ENCODE measurements at regions not wholly inside any gene's neighbourhood (a gene's known extent, or its start where the extent isn't known, plus 50 kb on each side); places are given as distances from the start of the nearest gene placed in this dataset.

DNA sequence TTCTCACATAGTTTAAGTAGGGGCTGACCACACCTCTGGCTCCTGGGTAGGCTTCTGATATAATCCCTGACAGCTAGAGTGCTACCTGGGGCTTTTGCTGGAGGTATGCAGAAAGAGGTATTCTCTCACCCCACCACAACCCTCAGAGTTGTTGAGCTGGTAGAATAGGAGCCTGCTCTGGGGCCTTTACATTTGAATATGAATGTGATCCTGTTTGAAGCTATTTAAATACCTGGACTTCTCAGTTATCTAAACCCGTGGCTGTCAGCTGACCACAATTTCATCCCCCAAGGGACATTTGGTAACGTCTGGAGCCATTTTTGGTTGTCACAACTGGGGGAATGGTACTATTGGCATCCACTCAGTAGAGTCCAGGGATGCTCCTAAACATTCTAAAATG, 669.1 kb downstream of the SATB2 start:
- no peak for DNase-seq

GRCh38 chr2:198782734-198783133, 675.0 kb downstream of the SATB2 start:
- DNase-seq: no peak

GRCh38 chr2:198776616-198777406, 680.9 kb downstream of the SATB2 start:
- no peak for DNase-seq

DNA sequence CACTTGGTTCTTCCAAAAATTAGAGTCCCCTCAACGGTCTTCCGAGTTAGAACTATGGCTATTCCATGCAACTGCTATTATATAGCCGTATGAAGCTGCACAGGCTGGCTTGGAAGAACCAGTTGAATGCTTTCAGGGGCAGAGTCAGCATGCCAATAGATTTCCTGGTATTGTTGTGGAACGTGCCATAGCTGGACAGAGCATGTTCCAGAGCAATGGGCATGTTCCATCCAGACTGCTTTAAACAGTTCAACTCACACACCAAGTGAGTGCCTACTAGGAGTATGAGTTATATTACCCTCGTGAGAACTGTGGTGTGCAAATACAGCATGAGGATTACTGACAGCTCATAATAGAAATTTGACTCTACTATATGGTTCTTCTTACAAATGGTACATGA, 682.0 kb downstream of the SATB2 start:
- DNase-seq: no peak

GRCh38 chr2:198774576-198774975, 683.2 kb downstream of the SATB2 start:
- no peak for DNase-seq

- DNase-seq: no peak
These were observed 690.0 kb downstream of the SATB2 start for GRCh38 chr2:198767694-198768093.

- DNase-seq: no peak
These were observed 693.9 kb downstream of the SATB2 start for GRCh38 chr2:198763793-198764192.

DNA sequence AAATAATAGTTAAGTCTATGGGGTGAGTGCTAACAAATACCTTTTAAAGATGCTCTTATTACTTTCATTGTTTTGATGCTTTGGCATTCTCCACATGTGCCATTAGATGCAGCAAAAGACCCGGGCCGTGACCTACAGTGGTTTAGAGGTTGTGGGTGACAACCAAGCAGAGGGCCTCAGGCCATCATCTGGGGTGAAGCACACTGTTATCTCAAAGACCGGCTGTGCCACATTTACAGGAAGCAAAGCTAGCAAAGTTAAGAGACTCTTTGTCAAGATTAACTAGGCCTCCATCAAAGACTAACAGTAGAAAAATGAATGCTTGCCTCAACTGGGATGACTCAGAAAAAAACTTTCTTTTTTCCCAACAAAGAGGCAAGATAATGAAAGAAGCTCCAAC, 695.3 kb downstream of the SATB2 start:
- DNase-seq: no peak

DNA sequence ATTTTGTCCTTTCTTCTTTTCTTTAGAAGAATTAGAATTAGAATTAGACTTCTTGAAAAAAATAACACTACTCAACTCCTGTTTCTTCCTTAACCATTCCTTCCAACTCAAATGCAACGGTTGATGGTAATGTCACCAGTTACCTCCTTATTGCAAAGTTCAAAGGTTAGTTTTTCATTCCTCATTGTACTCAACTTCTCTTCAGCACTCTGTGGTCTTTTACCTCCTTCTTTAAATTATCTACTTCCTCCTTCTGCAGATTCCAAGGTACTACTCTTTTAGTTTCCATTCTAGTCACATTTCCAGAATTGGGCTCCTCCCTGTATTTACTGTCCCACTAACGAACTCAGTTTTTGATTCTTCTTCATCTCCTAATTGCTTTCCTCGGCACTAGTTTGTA, 700.7 kb downstream of the SATB2 start:
- no peak for DNase-seq

DNA sequence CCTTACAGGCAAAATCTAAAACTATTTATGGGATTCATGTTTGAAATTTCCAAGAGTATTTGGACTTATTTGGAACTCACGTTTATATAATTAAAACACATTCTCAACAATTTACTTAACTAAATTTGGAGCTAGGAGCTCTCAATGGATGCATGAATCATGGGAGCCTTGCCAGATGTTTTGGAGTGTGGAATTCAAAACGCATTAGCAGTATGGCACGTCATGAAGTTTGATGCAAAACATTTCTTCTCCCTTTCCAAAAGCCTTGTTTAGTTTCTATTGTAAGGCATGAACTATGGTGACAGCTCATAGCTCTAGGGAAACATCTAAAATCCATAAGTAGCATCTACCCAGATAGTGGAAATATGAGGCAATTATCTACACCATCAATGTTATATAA, 701.6 kb downstream of the SATB2 start:
- DNase-seq: no peak

GRCh38 chr2:198753101-198753500, 704.6 kb downstream of the SATB2 start:
- no peak for DNase-seq

DNA sequence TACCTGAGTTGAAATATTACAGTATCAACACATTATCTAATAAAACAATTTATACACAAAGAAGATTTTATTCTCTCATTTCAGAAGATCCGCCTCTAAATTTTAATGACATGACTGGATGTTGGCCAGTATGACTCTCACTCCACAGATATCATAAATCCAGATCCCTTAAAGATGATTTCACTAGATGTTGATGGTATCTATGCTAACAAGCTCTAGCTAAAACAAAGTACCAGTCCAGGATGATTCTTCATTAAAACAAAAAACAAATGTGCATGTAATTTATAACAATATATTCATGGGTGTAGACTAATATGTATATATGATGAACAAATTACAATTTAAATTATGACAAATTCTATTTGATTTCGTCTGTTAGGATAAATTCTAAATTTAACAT, 708.4 kb downstream of the SATB2 start:
- DNase-seq: no peak

- no peak for DNase-seq
These were observed 725.8 kb downstream of the SATB2 start for GRCh38 chr2:198731842-198732399.

GRCh38 chr2:198720266-198720665, 737.5 kb downstream of the SATB2 start:
- no peak for DNase-seq

GRCh38 chr2:198717451-198717850, 740.3 kb downstream of the SATB2 start:
- no peak for DNase-seq

- no peak for DNase-seq
These were observed 742.4 kb downstream of the SATB2 start for GRCh38 chr2:198715302-198715835.

GRCh38 chr2:198712485-198712884, 745.3 kb downstream of the SATB2 start:
- no peak for DNase-seq

- DNase-seq: no peak
These were observed 746.3 kb downstream of the SATB2 start for GRCh38 chr2:198711484-198711883.

- peak; percentile 12 for DNase-seq
These were observed 747.2 kb downstream of the SATB2 start for GRCh38 chr2:198710562-198710961.

DNA sequence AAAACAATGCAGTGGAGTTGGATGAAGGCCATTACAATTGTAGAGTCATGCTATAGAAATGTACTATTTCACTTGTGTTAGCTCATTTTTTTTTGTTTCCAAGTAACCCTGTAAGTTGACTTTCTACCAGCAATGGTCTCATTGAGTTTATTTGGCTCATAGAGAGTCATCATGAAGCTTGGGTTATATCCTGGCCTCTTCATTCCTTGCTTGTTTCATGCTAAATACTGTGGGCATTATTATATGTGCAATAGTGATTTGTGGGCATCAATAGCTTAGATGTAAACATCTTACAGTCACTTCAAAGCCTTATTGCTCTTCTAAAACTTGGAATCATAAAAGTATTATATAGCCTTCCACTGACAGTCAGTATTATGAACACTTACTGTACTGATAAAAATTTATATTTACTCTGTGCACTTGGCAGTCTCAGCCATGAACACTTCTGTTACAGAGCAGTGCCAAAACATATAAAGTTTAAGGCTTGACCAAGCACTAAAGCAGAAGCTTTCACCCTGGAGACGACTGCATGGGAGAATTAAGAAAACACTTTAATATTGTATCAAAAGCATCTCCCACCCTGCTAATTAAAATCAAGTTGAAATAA, 751.2 kb downstream of the SATB2 start:
- DNase-seq: no peak

- DNase-seq: no peak
These were observed 754.5 kb downstream of the SATB2 start for GRCh38 chr2:198703281-198703680.

DNA sequence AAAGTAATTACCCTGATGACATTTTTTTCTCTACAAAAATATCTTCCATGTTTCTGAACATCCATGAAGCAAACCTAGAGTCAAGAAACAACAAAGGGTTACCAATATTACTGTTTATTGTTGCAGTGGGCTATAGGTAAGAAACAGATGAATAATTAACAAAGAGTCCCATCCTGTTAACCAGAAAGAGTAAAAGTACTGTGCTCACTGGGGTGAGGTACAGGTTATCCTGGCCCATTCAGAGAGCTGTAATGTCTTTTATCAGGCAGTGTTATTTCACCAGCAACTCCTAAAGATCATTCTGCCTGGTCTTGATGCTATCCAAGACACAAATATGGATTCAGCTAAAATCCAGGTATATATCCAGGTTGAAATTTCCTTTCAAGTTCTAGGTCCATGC, 754.9 kb downstream of the SATB2 start:
- DNase-seq: no peak

- DNase-seq: no peak
These were observed 756.3 kb downstream of the SATB2 start for GRCh38 chr2:198701481-198701880.

DNA sequence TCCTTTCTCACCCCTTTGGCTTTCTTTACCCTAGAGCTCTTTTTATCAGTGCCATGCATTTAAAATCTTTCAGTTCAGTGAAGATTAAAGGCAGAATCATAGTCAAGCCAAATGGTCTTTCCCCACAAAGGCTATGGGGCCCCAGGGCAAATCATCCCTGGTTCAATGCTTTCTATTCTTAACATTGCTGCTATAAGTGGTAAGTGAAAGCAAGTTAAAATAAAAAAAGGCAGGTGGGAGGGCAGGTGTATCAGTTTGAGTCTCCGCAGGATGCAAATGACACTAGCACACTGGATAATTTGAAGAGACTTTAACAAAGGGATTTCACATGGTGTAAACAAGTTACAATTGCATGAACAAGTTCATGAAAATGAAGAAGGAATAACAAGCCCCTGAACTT, 757.4 kb downstream of the SATB2 start:
- no peak for DNase-seq
